AG09319 (cell line): ENCODE measurements at regions not wholly inside any gene's neighbourhood (a gene's known extent, or its start where the extent isn't known, plus 50 kb on each side); places are given as distances from the start of the nearest gene placed in this dataset.
"Not testable (repeated sequence)": the region's sequence is repeated elsewhere in the genome, so short reads cannot be mapped to it uniquely, and the experiment has no call there.

Experiments used
- DNase-seq: peaks from one replicate; pipeline ENCODE4 v3.0.0-alpha.2; 2010; ENCODE audit warnings: low read depth; ENCODE audit errors: extremely low read depth
- TF ChIP-seq, protein P1 (sequence below): IDR thresholded peaks from 2 replicates; pipeline ENCODE4 v1.5.1; 2011; ENCODE audit warnings: low read depth, mild to moderate bottlenecking, inconsistent platforms, low read length, moderate library complexity

DNA sequence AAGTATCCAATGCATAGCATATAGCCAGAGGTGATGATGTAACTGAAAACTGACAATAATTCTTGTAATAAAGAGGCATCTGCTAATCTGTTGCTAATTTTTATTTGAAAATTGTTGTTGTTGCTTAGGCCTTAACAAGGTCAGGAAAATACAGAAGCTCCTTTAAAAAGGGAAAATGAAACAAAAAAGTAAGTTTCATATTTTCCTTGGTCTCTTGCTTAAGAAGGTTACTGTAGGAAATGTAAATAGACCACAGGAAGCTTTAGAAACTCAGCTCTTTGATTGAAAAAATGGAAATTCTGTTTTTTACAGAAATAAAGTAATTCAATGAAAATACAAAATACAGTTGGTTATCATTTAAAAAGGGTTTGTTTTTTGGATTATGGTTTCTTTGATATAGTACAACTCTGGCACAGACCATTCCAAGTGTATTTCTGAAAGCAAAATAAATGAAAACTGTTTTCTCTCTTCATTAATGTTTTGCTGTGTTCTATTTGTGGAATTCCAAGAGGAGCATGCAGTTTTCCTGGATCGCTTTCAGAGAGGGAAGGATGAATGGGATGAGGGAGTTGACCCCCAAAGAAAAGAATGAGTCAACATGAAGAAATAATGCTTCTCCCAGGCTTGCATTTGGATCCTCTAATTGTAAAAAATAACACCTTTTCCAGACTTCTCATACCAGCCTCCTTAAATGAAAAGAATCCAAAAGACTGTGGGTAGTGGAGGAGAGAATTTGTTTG lies 398.0 kb upstream of the FAR2 start:
- TF ChIP-seq, protein P1, sequence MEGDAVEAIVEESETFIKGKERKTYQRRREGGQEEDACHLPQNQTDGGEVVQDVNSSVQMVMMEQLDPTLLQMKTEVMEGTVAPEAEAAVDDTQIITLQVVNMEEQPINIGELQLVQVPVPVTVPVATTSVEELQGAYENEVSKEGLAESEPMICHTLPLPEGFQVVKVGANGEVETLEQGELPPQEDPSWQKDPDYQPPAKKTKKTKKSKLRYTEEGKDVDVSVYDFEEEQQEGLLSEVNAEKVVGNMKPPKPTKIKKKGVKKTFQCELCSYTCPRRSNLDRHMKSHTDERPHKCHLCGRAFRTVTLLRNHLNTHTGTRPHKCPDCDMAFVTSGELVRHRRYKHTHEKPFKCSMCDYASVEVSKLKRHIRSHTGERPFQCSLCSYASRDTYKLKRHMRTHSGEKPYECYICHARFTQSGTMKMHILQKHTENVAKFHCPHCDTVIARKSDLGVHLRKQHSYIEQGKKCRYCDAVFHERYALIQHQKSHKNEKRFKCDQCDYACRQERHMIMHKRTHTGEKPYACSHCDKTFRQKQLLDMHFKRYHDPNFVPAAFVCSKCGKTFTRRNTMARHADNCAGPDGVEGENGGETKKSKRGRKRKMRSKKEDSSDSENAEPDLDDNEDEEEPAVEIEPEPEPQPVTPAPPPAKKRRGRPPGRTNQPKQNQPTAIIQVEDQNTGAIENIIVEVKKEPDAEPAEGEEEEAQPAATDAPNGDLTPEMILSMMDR, result no peak
- DNase-seq, result no peak

DNA sequence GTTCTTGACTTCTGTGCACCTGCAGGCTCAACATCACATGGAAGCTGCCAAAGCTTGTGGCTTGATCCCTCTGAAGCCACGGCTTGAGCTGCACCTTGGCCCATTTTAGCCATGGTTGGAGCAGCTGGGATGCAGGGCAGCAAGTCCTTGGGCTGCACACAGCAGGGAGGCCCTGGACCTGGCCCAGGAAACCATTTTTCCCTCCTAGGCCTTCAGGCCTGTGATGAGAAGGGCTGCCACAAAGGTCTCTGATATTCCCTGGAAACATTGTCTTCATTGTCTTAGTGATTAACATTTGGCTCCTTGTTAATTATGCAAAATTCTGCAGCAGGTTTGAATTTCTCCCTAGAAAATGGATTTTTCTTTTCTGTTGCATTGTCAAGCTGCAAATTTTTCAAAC lies 394.1 kb upstream of the FAR2 start:
- TF ChIP-seq, protein P1, result no peak
- DNase-seq, result no peak

DNA sequence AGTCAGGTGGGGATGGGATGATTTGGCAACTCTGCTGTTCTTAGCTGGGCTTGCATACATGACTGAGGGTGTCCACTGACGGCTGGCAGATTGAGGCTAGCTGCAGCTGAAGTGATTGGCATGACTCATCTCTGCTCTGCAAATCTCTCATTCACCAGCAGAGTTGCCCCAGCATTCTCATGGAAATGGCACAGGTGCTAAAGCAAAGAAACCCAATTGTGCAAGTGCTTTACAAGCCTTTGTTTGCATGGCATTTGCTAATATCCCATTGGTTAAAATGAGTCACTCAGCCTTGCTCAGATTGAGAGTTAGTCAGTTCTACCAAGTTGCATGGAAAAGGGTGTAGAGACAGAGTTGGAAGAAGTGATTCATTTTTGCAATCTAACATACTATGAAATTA lies 389.7 kb upstream of the FAR2 start:
- no peak for DNase-seq
- TF ChIP-seq, protein P1, result no peak

DNA sequence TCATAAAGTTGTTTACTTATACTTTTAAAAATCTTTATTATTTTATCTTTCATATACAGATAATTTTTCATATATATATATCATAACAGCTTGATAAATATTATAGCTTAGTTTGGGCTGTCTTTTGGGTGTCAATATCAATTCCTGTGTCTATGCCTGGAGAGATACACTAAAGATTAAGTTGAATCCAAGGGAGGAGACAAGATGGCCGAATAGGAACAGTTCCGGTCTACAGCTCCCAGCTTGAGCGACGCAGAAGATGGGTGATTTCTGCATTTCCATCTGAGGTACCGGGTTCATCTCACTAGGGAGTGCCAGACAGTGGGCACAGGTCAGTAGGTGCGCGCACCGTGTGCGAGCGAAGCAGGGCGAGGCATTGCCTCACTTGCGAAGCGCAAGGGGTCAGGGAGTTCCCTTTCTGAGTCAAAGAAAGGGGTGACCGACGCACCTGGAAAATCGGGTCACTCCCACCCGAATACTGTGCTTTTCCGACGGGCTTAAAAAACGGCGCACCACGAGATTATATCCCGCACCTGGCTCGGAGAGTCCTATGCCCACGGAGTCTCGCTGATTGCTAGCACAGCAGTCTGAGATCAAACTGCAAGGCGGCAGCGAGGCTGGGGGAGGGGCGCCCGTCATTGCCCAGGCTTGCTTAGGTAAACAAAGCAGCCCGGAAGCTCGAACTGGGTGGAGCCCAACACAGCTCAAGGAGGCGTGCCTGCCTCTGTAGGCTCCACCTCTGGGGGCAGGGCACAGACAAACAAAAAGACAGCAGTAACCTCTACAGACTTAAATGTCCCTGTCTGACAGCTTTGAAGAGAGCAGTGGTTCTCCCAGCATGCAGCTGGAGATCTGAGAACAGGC lies 388.8 kb upstream of the FAR2 start:
- DNase-seq, result not testable (repeated sequence)

DNA sequence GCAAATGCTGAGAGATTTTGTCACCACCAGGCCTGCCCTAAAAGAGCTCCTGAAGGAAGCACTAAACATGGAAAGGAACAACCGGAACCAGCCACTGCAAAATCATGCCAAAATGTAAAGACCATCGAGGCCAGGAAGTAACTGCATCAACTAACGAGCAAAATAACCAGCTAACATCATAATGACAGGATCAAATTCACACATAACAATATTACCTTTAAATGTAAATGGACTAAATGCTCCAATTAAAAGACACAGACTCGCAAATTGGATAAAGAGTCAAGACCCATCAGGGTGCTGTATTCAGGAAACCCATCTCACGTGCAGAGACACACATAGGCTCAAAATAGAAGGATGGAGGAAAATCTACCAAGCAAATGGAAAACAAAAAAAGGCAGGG lies 387.2 kb upstream of the FAR2 start:
- DNase-seq, result not testable (repeated sequence)

DNA sequence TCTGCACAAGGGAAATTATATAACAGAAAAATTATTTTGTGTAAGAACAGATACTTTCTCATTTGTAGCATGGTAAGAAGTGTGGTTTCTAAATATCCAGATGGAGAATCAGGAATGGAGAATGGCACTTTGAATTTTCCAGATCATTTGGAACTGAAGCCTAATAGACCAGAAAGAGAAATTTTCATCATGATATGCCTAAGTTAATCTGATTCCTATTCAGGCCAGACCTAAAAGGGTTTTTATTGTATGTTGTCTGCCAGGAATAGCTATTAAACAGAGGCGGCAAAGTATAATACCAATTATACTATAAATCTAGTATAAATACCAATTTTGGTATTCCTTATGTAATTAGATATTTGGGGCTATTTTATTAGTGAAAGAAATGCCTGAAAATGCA lies 382.7 kb upstream of the FAR2 start:
- TF ChIP-seq, protein P1, result no peak
- DNase-seq, result no peak

DNA sequence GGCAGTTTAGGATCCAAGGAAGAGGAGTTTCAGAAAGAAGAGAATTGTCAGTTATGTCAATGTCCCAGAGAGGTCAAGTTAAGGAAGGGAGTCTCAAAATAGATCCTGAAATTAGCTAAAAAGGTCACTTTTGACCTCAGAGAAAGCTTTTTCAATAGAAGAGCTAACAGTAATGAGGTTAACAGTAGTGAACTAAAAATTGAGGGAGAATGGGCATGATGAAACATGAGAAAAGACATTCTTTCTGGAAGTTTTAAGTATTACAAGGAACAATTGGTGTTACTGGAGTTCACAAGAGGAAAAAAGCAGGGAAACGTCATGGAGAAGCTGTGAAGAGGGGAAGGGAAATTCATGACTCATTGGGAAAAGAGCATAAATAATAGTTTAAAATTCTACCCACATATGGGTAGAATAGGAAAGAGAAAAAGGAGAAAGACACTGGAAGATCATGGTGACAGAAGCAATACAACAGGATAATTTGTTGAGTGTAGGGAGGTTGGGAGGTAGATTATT lies 381.2 kb upstream of the FAR2 start:
- TF ChIP-seq, protein P1, result no peak
- DNase-seq, result no peak

DNA sequence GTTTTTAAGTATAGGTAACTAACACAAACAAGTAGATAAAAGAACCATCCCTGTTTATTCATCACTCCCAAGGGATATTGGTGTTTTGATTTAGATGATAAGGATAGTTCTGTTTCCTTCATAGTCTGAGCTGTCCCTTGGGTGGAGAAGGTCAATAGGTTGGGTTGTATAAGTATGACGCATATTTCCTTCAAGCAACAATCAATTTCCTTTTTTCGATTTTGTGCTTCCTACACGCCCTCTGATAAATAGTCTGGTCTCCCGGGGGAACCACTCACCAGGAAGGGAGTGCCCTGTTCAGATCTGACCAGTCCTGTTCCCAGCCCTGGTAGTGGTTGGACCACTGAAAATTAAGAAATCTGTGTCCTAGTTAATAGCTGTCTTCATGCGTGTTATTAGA lies 378.8 kb upstream of the FAR2 start:
- TF ChIP-seq, protein P1, result no peak
- no peak for DNase-seq
